DND-41 (cell line): ENCODE measurements at regions not wholly inside any gene's neighbourhood (a gene's known extent, or its start where the extent isn't known, plus 50 kb on each side); places are given as distances from the start of the nearest gene placed in this dataset.

Experiments used
- ATAC-seq: fragments of 200-7000 bp; cut with Tn5 transposase; 3 replicates; pipeline ENCODE4 v1.9.1; 2021; ENCODE audit warnings: low read depth; ENCODE audit not compliant: insufficient read depth
- DNase-seq: peaks from one replicate; pipeline ENCODE4 v3.0.0-alpha.2; 2020
- H2AFZ ChIP-seq: 2 replicates; pipeline ENCODE4 v1.6.0; 2012; ENCODE audit warnings: low read depth, low read length
- H3K27ac ChIP-seq: 2 replicates; pipeline ENCODE4 v1.5.1; 2012; ENCODE audit warnings: low read length, inconsistent platforms
- H3K27me3 ChIP-seq: fragments of 200-600 bp; sonication (generic); 2 replicates; pipeline ENCODE4 v1.6.0; 2012; ENCODE audit warnings: low read length, mild to moderate bottlenecking, inconsistent platforms; ENCODE audit not compliant: insufficient read depth, poor library complexity
- H3K36me3 ChIP-seq: 2 replicates; pipeline ENCODE4 v1.5.1; 2012; ENCODE audit warnings: low read length, inconsistent platforms; ENCODE audit not compliant: insufficient read depth
- H3K4me1 ChIP-seq: 2 replicates; pipeline ENCODE4 v1.5.1; 2012; ENCODE audit warnings: mild to moderate bottlenecking, low read length; ENCODE audit not compliant: insufficient read depth
- H3K4me2 ChIP-seq: 2 replicates; pipeline ENCODE4 v1.6.0; 2012; ENCODE audit warnings: mild to moderate bottlenecking, moderate library complexity, low read length, inconsistent platforms; ENCODE audit not compliant: insufficient read depth
- H3K4me3 ChIP-seq, 2 experiments: fragments of 200-600 bp in 1 of 2; shearing (Covaris generic) in 1 of 2; 2 replicates each; pipeline ENCODE4 v1.5.1; 2012 to 2016; ENCODE audit warnings: inconsistent platforms in 2 of 2, low read length in 2 of 2, mild to moderate bottlenecking in 2 of 2, low read depth in 1 of 2, moderate library complexity in 1 of 2
- H3K79me2 ChIP-seq: 2 replicates; pipeline ENCODE4 v1.6.0; 2012; ENCODE audit warnings: low read length, inconsistent platforms; ENCODE audit not compliant: insufficient read depth
- H3K9ac ChIP-seq: 2 replicates; pipeline ENCODE4 v1.6.0; 2012; ENCODE audit warnings: low read depth, mild to moderate bottlenecking, inconsistent platforms, low read length, moderate library complexity
- H3K9me3 ChIP-seq: 2 replicates; pipeline ENCODE4 v1.5.1; 2012; ENCODE audit warnings: low read length, moderate library complexity, mild to moderate bottlenecking, inconsistent platforms; ENCODE audit not compliant: insufficient read depth, severe bottlenecking
- H4K20me1 ChIP-seq: 2 replicates; pipeline ENCODE4 v1.6.0; 2012; ENCODE audit warnings: low read length; ENCODE audit not compliant: insufficient read depth
- EZH2 ChIP-seq: IDR thresholded peaks from 3 replicates; pipeline ENCODE4 v1.6.1; 2012; ENCODE audit warnings: borderline replicate concordance, low read depth, mild to moderate bottlenecking, moderate library complexity, low read length, inconsistent platforms; ENCODE audit not compliant: severe bottlenecking
- TF ChIP-seq, protein P1 (sequence below): IDR thresholded peaks from 2 replicates; pipeline ENCODE4 v1.5.1; 2012; ENCODE audit warnings: borderline replicate concordance, low read length, moderate library complexity, mild to moderate bottlenecking; ENCODE audit not compliant: poor library complexity, severe bottlenecking; ENCODE audit errors: extremely low read depth

- no peaks in the 10 kb centered on the region for H3K27me3 ChIP-seq
- ATAC-seq (no peak), DNase-seq (no peak)
- H3K36me3 ChIP-seq, result peaks cover 14% of the 10 kb centered on the region
- TF ChIP-seq EZH2, result no peak
- TF ChIP-seq, protein P1, sequence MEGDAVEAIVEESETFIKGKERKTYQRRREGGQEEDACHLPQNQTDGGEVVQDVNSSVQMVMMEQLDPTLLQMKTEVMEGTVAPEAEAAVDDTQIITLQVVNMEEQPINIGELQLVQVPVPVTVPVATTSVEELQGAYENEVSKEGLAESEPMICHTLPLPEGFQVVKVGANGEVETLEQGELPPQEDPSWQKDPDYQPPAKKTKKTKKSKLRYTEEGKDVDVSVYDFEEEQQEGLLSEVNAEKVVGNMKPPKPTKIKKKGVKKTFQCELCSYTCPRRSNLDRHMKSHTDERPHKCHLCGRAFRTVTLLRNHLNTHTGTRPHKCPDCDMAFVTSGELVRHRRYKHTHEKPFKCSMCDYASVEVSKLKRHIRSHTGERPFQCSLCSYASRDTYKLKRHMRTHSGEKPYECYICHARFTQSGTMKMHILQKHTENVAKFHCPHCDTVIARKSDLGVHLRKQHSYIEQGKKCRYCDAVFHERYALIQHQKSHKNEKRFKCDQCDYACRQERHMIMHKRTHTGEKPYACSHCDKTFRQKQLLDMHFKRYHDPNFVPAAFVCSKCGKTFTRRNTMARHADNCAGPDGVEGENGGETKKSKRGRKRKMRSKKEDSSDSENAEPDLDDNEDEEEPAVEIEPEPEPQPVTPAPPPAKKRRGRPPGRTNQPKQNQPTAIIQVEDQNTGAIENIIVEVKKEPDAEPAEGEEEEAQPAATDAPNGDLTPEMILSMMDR, result no peak
- H3K9me3 ChIP-seq, result no peaks in the 10 kb centered on the region
- H3K4me2 ChIP-seq, result no peak overlapping the region
- no peaks in the 10 kb centered on the region for H4K20me1 ChIP-seq
- no peak overlapping the region for H3K9ac ChIP-seq
- H3K79me2 ChIP-seq, result peaks cover 27% of the 10 kb centered on the region
- H3K4me1 ChIP-seq, result no peaks in the 10 kb centered on the region; the same call in 1 of the 2 replicates
- H2AFZ ChIP-seq, result no peak overlapping the region
- no peak overlapping the region for H3K27ac ChIP-seq
- no peak overlapping the region for H3K4me3 ChIP-seq
Measured at GRCh38 chr13:73850104-73850873, 283.9 kb downstream of the KLF12 start.

DNA sequence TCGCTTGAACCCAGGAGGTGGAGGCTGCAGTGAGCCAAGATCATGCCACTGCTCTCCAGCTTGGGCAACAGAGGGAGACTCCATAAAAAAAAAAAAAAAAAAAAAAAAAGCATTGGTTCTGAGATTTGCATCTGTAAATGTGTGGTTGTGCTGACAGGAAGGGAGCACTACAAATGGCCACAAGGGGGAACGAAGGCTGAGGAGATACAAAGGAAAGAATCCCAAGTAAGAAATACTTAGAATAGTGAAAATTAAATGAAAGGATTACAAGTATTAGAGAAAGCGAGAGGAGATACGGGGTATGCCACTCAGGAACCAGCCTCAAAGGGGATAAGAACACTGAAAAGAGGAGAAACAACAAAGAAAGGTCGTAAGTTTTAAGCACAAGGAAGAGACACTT lies 284.9 kb downstream of the KLF12 start:
- TF ChIP-seq, protein P1, result peak; percentile 58
- no peak for TF ChIP-seq EZH2
- ATAC-seq, result peak; percentile 77
- Histone ChIP-seq H3K27me3 (no peaks in the 10 kb centered on the region), H3K4me2 (no peak overlapping the region), H3K4me3 (no peak overlapping the region), H3K4me1 (no peaks in the 10 kb centered on the region; the same call in 1 of the 2 replicates), H2AFZ (no peak overlapping the region), H3K27ac (no peak overlapping the region), H3K36me3 (peaks cover 22% of the 10 kb centered on the region), H3K9me3 (no peaks in the 10 kb centered on the region), H3K9ac (no peak overlapping the region), H4K20me1 (no peaks in the 10 kb centered on the region), H3K79me2 (peaks cover 25% of the 10 kb centered on the region)
- peak; percentile 48 for DNase-seq

GRCh38 chr13:73844986-73845385 lies 289.2 kb downstream of the KLF12 start:
- Histone ChIP-seq H3K36me3 (peaks cover 33% of the 10 kb centered on the region), H3K79me2 (peaks cover 50% of the 10 kb centered on the region), H3K27ac (no peak overlapping the region), H3K9ac (no peak overlapping the region), H3K4me2 (no peak overlapping the region), H4K20me1 (0 out of 2 replicates have a peak, but pooled peaks cover 7% of the 10 kb centered on the region), H3K27me3 (no peaks in the 10 kb centered on the region), H3K4me1 (no peaks in the 10 kb centered on the region), H3K4me3 (no peak overlapping the region), H2AFZ (no peak overlapping the region), H3K9me3 (no peaks in the 10 kb centered on the region)
- no peak for DNase-seq
- no peak for ATAC-seq
- no peak for TF ChIP-seq EZH2
- TF ChIP-seq, protein P1, result no peak
